HUDEP-2 (cell line): ENCODE measurements at regions not wholly inside any gene's neighbourhood (a gene's known extent, or its start where the extent isn't known, plus 50 kb on each side); places are given as distances from the start of the nearest gene placed in this dataset.
"Not testable (repeated sequence)": the region's sequence is repeated elsewhere in the genome, so short reads cannot be mapped to it uniquely, and the experiment has no call there.

Experiments used
- DNase-seq, 76 experiments: peaks; one replicate each; lab custom pipeline; 2025; ENCODE audit not compliant: unreplicated experiment in 76 of 76; lab: John Stamatoyannopoulos, UW

GRCh38 chr18:55713707-55714106 lies 125.7 kb upstream of the TCF4 start:
- DNase-seq = no peak

DNA sequence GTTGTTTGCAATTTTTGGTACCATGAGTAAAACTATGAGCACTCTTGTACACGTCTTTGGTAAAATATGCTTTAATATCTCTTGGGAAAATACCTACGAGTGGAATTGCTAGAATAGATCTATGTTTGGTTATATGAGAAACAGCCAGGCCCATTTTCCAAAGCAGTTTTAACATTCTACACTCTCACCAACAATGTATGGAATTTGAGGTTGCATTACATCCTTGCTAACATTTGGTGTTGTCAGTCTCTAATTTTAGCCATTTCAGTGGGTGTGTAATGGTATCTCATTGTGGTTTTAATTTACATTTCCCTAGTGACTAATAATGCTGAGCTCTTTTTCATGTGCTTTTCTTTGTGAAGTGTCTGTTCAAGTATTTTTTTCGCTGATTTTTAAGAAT lies 118.9 kb upstream of the TCF4 start:
- DNase-seq = no peak

DNA sequence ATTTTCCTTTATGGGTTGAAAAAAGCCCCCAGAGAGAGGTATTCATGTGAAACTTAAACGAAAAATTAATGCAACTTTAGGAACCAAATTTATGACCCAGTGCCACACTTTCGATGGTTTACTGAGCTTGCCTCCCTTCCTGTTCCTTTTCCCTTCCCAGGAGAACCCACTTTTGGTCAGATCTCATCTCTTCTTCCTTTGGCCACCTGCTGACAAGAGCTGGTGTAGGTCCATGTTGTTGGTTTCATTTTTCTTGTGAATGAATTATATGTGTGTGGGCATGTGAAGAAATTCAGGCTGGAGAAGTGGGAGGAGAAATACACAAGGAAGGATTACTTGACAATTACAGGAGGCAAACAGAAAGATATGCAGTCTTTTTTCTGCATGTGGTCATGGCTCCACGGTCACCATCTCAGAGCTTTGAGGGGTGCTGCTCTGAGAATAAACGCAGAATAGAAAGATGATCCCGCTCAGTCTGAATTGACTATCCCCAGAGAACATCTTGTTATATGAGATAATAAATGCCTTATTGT lies 111.3 kb upstream of the TCF4 start:
- no peak for DNase-seq

GRCh38 chr18:55696811-55697210 lies 108.8 kb upstream of the TCF4 start:
- no peak for DNase-seq

DNA sequence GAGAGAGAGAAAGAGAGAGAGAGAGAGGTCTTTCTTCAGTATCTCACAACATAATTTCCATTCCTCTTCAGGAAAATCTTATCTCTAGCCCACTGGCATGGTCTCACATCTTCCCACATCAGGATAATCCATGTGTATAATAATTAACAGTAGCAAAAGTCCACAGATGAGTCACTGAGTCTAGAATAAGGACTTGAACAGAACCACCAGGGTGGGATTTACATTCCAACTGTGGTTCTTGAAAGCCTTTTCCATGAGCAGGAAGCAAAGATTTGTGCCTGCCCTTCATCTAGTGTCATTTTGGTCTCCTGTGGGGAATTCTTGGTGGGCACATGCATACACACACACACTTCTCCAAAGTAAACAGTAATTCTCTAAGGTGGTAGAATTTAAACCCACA lies 107.1 kb upstream of the TCF4 start:
- no peak for DNase-seq

- no peak for DNase-seq
Measured at GRCh38 chr18:55694291-55694690, 106.3 kb upstream of the TCF4 start.

DNA sequence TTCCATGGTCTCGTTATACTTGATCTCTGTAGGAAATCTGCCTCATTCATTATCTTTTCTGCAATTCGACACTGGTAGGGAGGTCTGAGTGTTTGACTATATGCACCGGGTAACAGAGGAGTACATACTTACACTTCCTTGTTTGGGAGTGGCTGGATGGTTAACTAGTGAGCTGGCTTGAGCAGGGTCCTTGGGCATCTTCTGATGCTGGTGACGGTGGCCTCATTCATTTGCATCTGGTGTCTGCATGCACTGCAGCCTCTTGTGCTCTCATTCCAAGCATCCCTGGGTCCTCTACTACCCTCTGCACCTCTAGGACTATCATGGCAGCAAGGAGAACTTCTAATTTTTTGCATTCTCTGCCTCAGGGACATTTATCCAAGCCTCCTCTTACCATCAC lies 100.0 kb upstream of the TCF4 start:
- DNase-seq = no peak

DNA sequence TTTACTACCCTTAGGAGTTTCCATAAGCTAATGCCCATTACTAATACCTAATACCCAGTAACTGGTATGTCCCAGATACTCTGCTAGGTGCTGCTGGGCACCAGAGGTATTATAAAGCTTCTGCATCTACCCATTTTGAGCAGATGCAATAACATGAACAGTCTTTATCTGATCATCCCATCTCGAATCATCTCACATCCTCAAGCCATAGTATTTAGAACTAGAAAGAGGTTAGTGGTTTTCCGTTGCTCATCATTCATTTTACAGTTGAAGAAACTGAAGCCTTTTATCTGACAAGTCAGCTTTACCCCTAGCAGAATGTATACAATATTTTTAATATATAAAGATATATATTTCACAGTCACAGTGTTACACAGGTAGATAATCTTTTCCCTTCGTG lies 99.1 kb upstream of the TCF4 start:
- no peak for DNase-seq

- DNase-seq = no peak
Measured at GRCh38 chr18:55685638-55686037, 97.6 kb upstream of the TCF4 start.

GRCh38 chr18:55672574-55673361 lies 84.8 kb upstream of the TCF4 start:
- no peak for DNase-seq

DNA sequence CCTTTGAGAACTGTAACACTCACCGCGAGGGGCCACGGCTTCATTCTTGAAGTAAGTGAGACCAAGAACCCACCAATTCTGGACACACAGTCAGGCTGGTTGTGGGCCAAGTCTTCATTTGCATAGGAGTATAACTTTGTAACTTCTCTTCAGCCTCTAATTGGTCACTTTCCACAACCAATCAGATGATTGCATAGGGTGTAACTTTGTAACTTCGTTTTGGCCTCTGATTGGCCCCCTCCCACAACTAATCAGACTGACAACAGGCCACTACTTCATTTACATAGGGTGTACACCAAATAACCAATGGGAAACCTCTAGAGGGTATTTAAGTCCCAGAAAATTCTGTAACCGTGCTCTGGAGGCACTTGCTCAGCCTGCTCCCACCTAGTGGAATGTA lies 77.5 kb upstream of the TCF4 start:
- no peak for DNase-seq

DNA sequence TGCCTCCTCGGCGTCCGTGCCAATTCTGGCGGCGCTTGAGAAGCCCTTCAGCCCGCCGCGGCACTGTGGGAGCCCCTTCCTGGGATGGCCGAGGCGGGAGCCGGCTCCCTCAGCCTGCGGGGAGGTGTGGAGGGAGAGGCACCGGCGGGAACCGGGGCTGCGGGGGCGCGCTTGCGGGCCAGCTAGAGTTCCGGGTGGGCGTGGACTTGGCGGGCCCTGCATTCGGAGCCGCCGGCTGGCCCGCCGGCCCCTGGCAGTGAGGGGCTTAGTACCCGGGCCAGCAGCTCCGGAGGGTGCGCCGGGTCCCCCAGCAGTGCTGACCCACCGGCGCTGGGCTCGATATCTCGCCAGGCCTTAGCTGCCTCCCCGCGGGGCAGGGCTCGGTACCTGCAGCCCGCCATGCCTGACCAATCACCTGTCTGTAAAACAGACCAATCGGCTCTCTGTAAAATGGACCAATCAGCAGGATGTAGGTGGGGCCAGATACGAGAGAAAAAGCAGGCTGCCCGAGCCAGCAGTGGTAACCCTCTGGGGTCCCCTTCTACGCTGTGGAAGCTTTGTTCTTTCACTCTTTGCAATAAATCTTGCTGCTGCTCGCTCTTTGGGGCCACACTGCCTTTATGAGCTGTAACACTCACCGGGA lies 76.9 kb upstream of the TCF4 start:
- not testable (repeated sequence) for DNase-seq

GRCh38 chr18:55663891-55664290 lies 75.9 kb upstream of the TCF4 start:
- DNase-seq = no peak

- DNase-seq = no peak
Measured at GRCh38 chr18:55658598-55658997, 70.6 kb upstream of the TCF4 start.

DNA sequence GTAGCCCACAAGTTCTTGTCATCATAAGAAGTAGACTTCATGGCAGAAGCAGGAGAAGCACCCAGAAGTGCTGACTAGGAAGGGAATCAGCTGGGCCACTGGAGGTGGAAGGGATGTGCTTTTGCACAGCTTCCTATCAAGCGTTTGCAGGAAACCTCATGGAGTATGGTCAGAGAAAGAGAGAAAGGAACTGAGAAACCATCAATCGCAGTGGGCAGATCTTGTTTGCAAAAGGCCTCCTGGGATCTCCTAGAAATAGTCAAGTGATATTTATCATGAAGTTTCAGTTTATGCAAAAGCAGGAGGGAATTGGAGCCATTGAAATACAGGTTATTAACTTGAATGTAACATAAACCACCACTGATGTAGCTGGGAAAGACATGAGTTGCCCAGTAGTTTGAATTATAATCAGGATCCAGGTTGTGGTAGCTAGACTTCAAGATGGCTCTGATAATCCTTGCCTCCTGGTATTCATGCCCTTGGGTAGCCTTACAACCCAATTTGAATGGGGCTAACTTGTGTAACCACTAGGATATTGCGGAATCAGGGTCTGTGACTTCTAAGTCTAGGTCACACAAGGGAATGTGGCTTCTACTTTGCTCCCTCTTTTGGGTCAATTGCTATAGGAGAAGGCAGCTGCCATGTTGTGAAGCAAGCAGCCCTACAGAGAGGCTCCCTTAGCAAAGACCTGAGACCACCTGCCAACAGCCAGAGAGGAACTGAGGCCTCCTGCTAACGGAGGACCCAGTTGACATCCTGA lies 69.8 kb upstream of the TCF4 start:
- no peak for DNase-seq

- DNase-seq = no peak
Measured at GRCh38 chr18:55654986-55655385, 67.0 kb upstream of the TCF4 start.

DNA sequence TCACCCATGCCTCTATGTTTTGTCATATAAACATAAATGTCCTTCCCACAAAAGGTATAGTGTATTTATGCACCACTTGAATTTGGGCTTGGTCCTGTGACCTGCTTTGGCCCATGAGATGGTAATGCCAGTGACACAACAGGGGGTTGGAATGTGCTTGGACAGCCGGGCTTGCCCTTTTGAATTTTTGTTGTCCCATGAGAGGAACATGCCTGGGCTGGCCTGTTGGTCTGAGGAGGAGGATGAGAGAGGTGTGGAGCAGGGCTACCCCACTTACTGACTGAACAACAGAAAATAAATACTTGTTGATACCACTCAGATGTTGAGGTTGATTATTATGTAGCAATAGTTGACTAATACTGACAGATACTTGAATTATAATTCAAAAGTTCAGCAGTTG lies 63.2 kb upstream of the TCF4 start:
- no peak for DNase-seq

GRCh38 chr18:55650363-55650870 lies 62.4 kb upstream of the TCF4 start:
- DNase-seq = no peak

- no peak for DNase-seq
Measured at GRCh38 chr18:55647331-55647730, 59.3 kb upstream of the TCF4 start.

GRCh38 chr18:55642191-55642590 lies 54.2 kb upstream of the TCF4 start:
- DNase-seq = no peak

DNA sequence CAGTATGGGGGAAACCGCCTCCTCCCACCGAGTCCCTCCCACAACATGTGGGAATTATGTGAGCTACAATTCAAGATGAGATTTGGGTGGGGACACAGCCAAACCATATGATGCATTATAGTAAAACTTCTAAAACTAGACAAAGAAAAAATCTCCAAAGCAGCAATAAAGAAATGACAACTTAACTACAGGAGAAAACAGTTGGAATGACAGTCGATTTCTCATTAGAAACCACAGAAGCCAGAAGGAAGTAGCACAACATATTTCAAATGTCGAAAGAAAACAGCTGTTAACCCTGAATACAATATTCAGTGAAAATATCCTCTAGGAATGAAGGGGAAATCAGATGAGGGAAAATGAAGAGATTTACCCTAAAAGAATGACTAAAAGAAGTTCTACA lies 53.5 kb upstream of the TCF4 start:
- no peak for DNase-seq
